Caco-2 (cell line): ENCODE measurements at regions not wholly inside any gene's neighbourhood (a gene's known extent, or its start where the extent isn't known, plus 50 kb on each side); places are given as distances from the start of the nearest gene placed in this dataset.

Experiments
- BruUV-seq: library from RNA; stranded (reverse); fragments of 400-500 nt; replicated peaks from 2 replicates; lab custom pipeline; 2021; lab: Mats Ljungman, UMichigan
- CTCF ChIA-PET: fragments of 300-600 bp; sonication (Branson Sonifier 250); formaldehyde crosslinking; loops from one replicate; lab custom pipeline; 2022; ENCODE audit warnings: antibody characterized with exemption; lab: Charles Lee
- POLR2A ChIA-PET: fragments of 300-600 bp; sonication (Branson Sonifier 250); formaldehyde crosslinking; loops from one replicate; lab custom pipeline; 2022; ENCODE audit warnings: antibody characterized with exemption; lab: Charles Lee
- DNase-seq, 2 experiments: peaks; one replicate each; pipeline versions ENCODE4 v3.0.0 to v3.0.0-alpha.2; 2020 to 2022
- H3K27me3 ChIP-seq: replicated peaks from 2 replicates; pipeline ENCODE4 v1.6.0; 2011; ENCODE audit warnings: low read length; ENCODE audit not compliant: control insufficient read depth, insufficient read depth
- H3K36me3 ChIP-seq: 2 replicates; pipeline ENCODE4 v1.5.1; 2011; ENCODE audit warnings: low read length; ENCODE audit not compliant: control insufficient read depth, insufficient read depth
- H3K4me1 ChIP-seq: fragments of 250-450 bp; sonication (Bioruptor Pico); 2 replicates; pipeline ENCODE4 v1.5.1; 2020; ENCODE audit warnings: mild to moderate bottlenecking
- H3K4me3 ChIP-seq: 2 replicates; pipeline ENCODE4 v1.5.1; 2011; ENCODE audit warnings: low read depth, mild to moderate bottlenecking, control low read depth, low read length
- H3K9me3 ChIP-seq: fragments of 250-450 bp; sonication (Bioruptor Pico); 2 replicates; pipeline ENCODE4 v1.5.1; 2020; ENCODE audit warnings: mild to moderate bottlenecking, moderate library complexity
- H3K27ac Mint-ChIP-seq: one replicate; pipeline ENCODE4 v1.8.0; 2022; ENCODE audit warnings: mixed read lengths; ENCODE audit not compliant: unreplicated experiment
- H3K27me3 Mint-ChIP-seq: one replicate; pipeline ENCODE4 v1.8.0; 2022; ENCODE audit warnings: mixed read lengths; ENCODE audit not compliant: insufficient read depth, unreplicated experiment
- H3K36me3 Mint-ChIP-seq: one replicate; pipeline ENCODE4 v1.8.0; 2022; ENCODE audit warnings: mild to moderate bottlenecking, mixed read lengths; ENCODE audit not compliant: insufficient read depth, unreplicated experiment
- H3K4me1 Mint-ChIP-seq: one replicate; pipeline ENCODE4 v1.8.0; 2022; ENCODE audit warnings: low read depth, mixed read lengths; ENCODE audit not compliant: unreplicated experiment
- H3K4me3 Mint-ChIP-seq: one replicate; pipeline ENCODE4 v1.8.0; 2022; ENCODE audit warnings: mild to moderate bottlenecking, moderate library complexity, mixed read lengths; ENCODE audit not compliant: unreplicated experiment
- H3K9me3 Mint-ChIP-seq: one replicate; pipeline ENCODE4 v1.8.0; 2022; ENCODE audit warnings: mixed read lengths; ENCODE audit not compliant: unreplicated experiment
- intact Hi-C: fragments of 100-400 bp; cut with micrococcal nuclease; formaldehyde crosslinking; loops from one replicate; pipeline ENCODE4 v1.10.0; 2022; ENCODE audit not compliant: unreplicated experiment
- TF ChIP-seq, protein P1 (sequence below), 2 experiments: fragments of 200-600 bp in 1 of 2; IDR thresholded peaks; 1 replicate in 1 of 2; 2 replicates in 1 of 2; pipeline versions ENCODE4 v1.5.1 to v1.8.0; 2011 to 2022; ENCODE audit warnings: antibody characterized with exemption in 1 of 2, control low read depth in 1 of 2, inconsistent platforms in 1 of 2, low read depth in 1 of 2, low read length in 1 of 2, mild to moderate bottlenecking in 1 of 2, moderate library complexity in 1 of 2; ENCODE audit not compliant: insufficient read depth in 1 of 2, severe bottlenecking in 1 of 2, unreplicated experiment in 1 of 2

DNA sequence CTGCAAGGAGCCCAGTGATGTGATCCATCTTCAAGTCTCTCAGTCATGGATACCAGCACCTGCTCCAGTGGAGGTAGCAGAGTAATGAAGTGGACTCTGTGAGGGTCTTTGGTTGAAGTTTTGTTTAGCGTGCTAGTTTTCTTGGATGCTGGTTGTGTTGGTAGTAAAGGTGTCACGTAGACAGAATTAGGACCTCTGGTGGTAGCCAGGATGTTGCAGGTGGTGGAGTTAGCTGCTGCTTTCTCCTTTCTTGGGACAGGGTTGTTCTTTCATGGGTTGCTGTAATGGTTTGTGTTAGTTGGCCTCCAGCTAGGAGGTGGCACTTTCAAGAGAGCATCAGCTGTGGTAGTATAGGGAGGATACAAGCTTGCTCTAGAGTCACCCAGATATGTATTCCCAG, 125.2 kb downstream of the ANXA2 start:
- Histone ChIP-seq H3K36me3 (no peaks in the 10 kb centered on the region), H3K4me1 (no peaks in the 10 kb centered on the region), H3K4me3 (no peak overlapping the region), H3K27me3 (no peaks in the 10 kb centered on the region), H3K9me3 (peaks cover 9% of the 10 kb centered on the region)
- no TSS peak for BruUV-seq
- POLR2A ChIA-PET, result no interaction called here
- CTCF ChIA-PET, result no interaction called here
- Mint-ChIP-seq H3K4me1 (no peaks in the 10 kb centered on the region), H3K9me3 (peaks cover 25% of the 10 kb centered on the region), H3K36me3 (no peaks in the 10 kb centered on the region), H3K27ac (no peak overlapping the region), H3K27me3 (peaks cover 14% of the 10 kb centered on the region), H3K4me3 (no peak overlapping the region)
- DNase-seq, result no peak
- intact Hi-C loops, result no loop called here
- TF ChIP-seq, protein P1, sequence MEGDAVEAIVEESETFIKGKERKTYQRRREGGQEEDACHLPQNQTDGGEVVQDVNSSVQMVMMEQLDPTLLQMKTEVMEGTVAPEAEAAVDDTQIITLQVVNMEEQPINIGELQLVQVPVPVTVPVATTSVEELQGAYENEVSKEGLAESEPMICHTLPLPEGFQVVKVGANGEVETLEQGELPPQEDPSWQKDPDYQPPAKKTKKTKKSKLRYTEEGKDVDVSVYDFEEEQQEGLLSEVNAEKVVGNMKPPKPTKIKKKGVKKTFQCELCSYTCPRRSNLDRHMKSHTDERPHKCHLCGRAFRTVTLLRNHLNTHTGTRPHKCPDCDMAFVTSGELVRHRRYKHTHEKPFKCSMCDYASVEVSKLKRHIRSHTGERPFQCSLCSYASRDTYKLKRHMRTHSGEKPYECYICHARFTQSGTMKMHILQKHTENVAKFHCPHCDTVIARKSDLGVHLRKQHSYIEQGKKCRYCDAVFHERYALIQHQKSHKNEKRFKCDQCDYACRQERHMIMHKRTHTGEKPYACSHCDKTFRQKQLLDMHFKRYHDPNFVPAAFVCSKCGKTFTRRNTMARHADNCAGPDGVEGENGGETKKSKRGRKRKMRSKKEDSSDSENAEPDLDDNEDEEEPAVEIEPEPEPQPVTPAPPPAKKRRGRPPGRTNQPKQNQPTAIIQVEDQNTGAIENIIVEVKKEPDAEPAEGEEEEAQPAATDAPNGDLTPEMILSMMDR (IDR thresholded peaks at IDR 0.05; ENCODE audit: insufficient read depth in 1 of 2, low read depth in 1 of 2, low read length in 1 of 2, severe bottlenecking in 1 of 2, unreplicated experiment in 1 of 2), result no peak

GRCh38 chr15:60275624-60276023, 122.2 kb downstream of the ANXA2 start:
- no TSS peak for BruUV-seq
- CTCF ChIA-PET, result no interaction called here

GRCh38 chr15:60278879-60279278, 118.9 kb downstream of the ANXA2 start:
- Mint-ChIP-seq H3K36me3 (no peaks in the 10 kb centered on the region), H3K9me3 (peaks cover 25% of the 10 kb centered on the region), H3K27me3 (no peaks in the 10 kb centered on the region), H3K4me1 (no peaks in the 10 kb centered on the region), H3K27ac (no peak overlapping the region), H3K4me3 (no peak overlapping the region)
- Histone ChIP-seq H3K27me3 (no peaks in the 10 kb centered on the region; the same call in 1 of the 2 replicates), H3K9me3 (peaks cover 9% of the 10 kb centered on the region), H3K4me1 (no peaks in the 10 kb centered on the region), H3K4me3 (no peak overlapping the region), H3K36me3 (no peaks in the 10 kb centered on the region)
- no TSS peak for BruUV-seq
- intact Hi-C loops, result no loop called here
- ChIA-PET CTCF (no interaction called here), POLR2A (no interaction called here)
- TF ChIP-seq, protein P1 (IDR thresholded peaks at IDR 0.05; ENCODE audit: insufficient read depth in 1 of 2, low read depth in 1 of 2, low read length in 1 of 2, severe bottlenecking in 1 of 2, unreplicated experiment in 1 of 2), result no peak
- no peak for DNase-seq

More at GRCh38 chr15:60275624-60276023, 122.2 kb downstream of the ANXA2 start:
- TF ChIP-seq, protein P1 (IDR thresholded peaks at IDR 0.05; ENCODE audit: insufficient read depth in 1 of 2, low read depth in 1 of 2, low read length in 1 of 2, severe bottlenecking in 1 of 2, unreplicated experiment in 1 of 2), result no peak
- H3K27me3 Mint-ChIP-seq, result peaks cover 3% of the 10 kb centered on the region
- Histone ChIP-seq H3K9me3 (peaks cover 9% of the 10 kb centered on the region), H3K4me3 (no peak overlapping the region), H3K27me3 (no peaks in the 10 kb centered on the region; the same call in 1 of the 2 replicates), H3K4me1 (no peaks in the 10 kb centered on the region), H3K36me3 (no peaks in the 10 kb centered on the region)
- H3K9me3 Mint-ChIP-seq, result peaks cover 25% of the 10 kb centered on the region
- H3K4me3 Mint-ChIP-seq, result no peak overlapping the region
- no peaks in the 10 kb centered on the region for H3K4me1 Mint-ChIP-seq
- intact Hi-C loops, result no loop called here
- POLR2A ChIA-PET, result no interaction called here
- no peaks in the 10 kb centered on the region for H3K36me3 Mint-ChIP-seq
- no peak overlapping the region for H3K27ac Mint-ChIP-seq
- DNase-seq, result no peak
